ENCODE measurements at regions not wholly inside any gene's neighbourhood (a gene's known extent, or its start where the extent isn't known, plus 50 kb on each side); places are given as distances from the start of the nearest gene placed in this dataset.

GRCh38 chr12:111160350-111161241 lies 208.3 kb downstream of the PHETA1 start:
- in situ Hi-C loops (cut with HindIII; ENCODE audit: low sequenced_read_pairs) = no loop called here

GRCh38 chr12:111158992-111159391 lies 209.9 kb downstream of the PHETA1 start:
- in situ Hi-C loops (cut with HindIII; ENCODE audit: low sequenced_read_pairs) = no loop called here

- in situ Hi-C loops (cut with HindIII; ENCODE audit: low sequenced_read_pairs) = no loop called here
These were observed 211.4 kb downstream of the PHETA1 start for GRCh38 chr12:111157486-111157885.

GRCh38 chr12:111156304-111156703 lies 212.6 kb downstream of the PHETA1 start:
- in situ Hi-C loops (cut with HindIII; ENCODE audit: low sequenced_read_pairs) = no loop called here

- in situ Hi-C loops (cut with HindIII; ENCODE audit: low sequenced_read_pairs) = no loop called here
These were observed 213.4 kb downstream of the PHETA1 start for GRCh38 chr12:111155521-111155920.

GRCh38 chr12:111155020-111155419 lies 213.9 kb downstream of the PHETA1 start:
- in situ Hi-C loops (cut with HindIII; ENCODE audit: low sequenced_read_pairs) = no loop called here

- in situ Hi-C loops (cut with HindIII; ENCODE audit: low sequenced_read_pairs) = no loop called here
These were observed 214.6 kb downstream of the PHETA1 start for GRCh38 chr12:111154147-111154834.

GRCh38 chr12:111152561-111152960 lies 216.3 kb downstream of the PHETA1 start:
- in situ Hi-C loops (cut with HindIII; ENCODE audit: low sequenced_read_pairs) = no loop called here

GRCh38 chr12:111150921-111151840 lies 217.7 kb downstream of the PHETA1 start:
- in situ Hi-C loops (cut with HindIII; ENCODE audit: low sequenced_read_pairs) = no loop called here

- in situ Hi-C loops (cut with HindIII; ENCODE audit: low sequenced_read_pairs) = no loop called here
These were observed 218.5 kb downstream of the PHETA1 start for GRCh38 chr12:111150360-111150759.

- in situ Hi-C loops (cut with HindIII; ENCODE audit: low sequenced_read_pairs) = no loop called here
These were observed 219.6 kb downstream of the PHETA1 start for GRCh38 chr12:111149299-111149698.

- in situ Hi-C loops (cut with HindIII; ENCODE audit: low sequenced_read_pairs) = no loop called here
These were observed 220.9 kb downstream of the PHETA1 start for GRCh38 chr12:111148005-111148404.

- in situ Hi-C loops (cut with HindIII; ENCODE audit: low sequenced_read_pairs) = no loop called here
These were observed 222.9 kb upstream of the MYL2 start for GRCh38 chr12:111143271-111143670.

GRCh38 chr12:111141205-111141604 lies 220.8 kb upstream of the MYL2 start:
- in situ Hi-C loops (cut with HindIII; ENCODE audit: low sequenced_read_pairs) = no loop called here

GRCh38 chr12:111138016-111138415 lies 217.6 kb upstream of the MYL2 start:
- in situ Hi-C loops (cut with HindIII; ENCODE audit: low sequenced_read_pairs) = no loop called here

GRCh38 chr12:111135293-111135832 lies 215.0 kb upstream of the MYL2 start:
- in situ Hi-C loops (cut with HindIII; ENCODE audit: low sequenced_read_pairs) = no loop called here

GRCh38 chr12:111130336-111130735 lies 210.0 kb upstream of the MYL2 start:
- in situ Hi-C loops (cut with HindIII; ENCODE audit: low sequenced_read_pairs) = no loop called here

GRCh38 chr12:111129149-111129767 lies 208.9 kb upstream of the MYL2 start:
- in situ Hi-C loops (cut with HindIII; ENCODE audit: low sequenced_read_pairs) = no loop called here

GRCh38 chr12:111126331-111126730 lies 206.0 kb upstream of the MYL2 start:
- in situ Hi-C loops (cut with HindIII; ENCODE audit: low sequenced_read_pairs) = no loop called here

GRCh38 chr12:111124183-111124582 lies 203.8 kb upstream of the MYL2 start:
- in situ Hi-C loops (cut with HindIII; ENCODE audit: low sequenced_read_pairs) = no loop called here
